ENCODE measurements at regions not wholly inside any gene's neighbourhood (a gene's known extent, or its start where the extent isn't known, plus 50 kb on each side); places are given as distances from the start of the nearest gene placed in this dataset.

- no peak for TF ChIP-seq EZH2 (IDR thresholded peaks at IDR 0.05; ENCODE audit: borderline replicate concordance, low read depth, low read length, severe bottlenecking)
- no peak for TF ChIP-seq CTCF (IDR thresholded peaks at IDR 0.05; ENCODE audit: extremely low read depth in 1 of 2, insufficient read depth in 1 of 2, low read depth in 1 of 2, low read length in 2 of 2)
- TF ChIP-seq POLR2AphosphoS5 (IDR thresholded peaks at IDR 0.05; ENCODE audit: insufficient read depth, low read depth, low read length), result no peak
- no peak for TF ChIP-seq MYC (IDR thresholded peaks at IDR 0.05; ENCODE audit: low read depth, low read length)
Measured at GRCh38 chr2:121121661-121122060, 163.3 kb downstream of the TFCP2L1 start.
